ENCODE measurements at regions not wholly inside any gene's neighbourhood (a gene's known extent, or its start where the extent isn't known, plus 50 kb on each side); places are given as distances from the start of the nearest gene placed in this dataset.
A peak's percentile ranks its signal among the peaks of the same experiment; 100 is the strongest.

DNA sequence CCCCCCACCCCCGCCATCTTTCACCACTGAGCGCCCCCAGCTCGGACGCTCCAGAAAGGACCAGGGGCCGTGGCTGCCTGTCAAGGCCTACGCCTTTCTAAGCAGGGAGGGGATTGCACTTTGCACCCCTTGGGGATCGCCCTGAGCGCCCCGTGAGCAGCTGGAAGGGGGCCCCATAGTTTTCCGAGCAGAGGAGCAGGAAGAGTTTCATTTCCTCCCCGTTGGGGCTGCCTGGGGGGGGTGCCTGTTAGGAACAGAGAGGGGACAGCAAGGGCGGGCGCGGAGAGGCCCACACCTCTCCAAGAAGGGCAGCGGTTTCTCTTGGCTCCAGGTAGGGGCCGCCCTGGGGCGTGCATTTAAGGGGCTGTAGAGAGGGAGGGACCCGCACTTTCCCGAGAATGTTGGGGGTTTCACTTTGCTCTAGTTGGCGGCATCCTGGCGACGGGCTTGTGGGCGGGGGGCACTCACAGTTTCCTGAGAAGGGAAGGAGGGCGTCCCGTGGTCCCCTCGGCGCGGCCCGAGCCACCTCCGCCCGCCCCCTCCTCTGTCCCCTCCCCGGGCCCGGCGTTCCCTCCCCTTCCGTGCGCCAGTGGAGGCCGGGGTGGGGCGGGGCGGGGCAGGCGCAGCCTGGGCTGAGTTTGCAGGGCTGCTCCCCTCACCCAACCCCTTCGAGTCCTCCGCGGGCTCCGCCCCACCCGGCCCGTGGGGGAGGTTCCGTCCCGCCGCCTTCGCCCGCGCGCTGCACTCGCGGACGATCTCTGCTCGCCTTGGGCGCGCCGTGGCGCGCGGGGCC lies 82.3 kb upstream of the CD99 start:
- DNase-seq (ENCODE audit: low read depth): peak; percentile 78

GRCh38 chrX:2607113-2607512 lies 84.0 kb upstream of the CD99 start:
- DNase-seq (ENCODE audit: low read depth): no peak

DNA sequence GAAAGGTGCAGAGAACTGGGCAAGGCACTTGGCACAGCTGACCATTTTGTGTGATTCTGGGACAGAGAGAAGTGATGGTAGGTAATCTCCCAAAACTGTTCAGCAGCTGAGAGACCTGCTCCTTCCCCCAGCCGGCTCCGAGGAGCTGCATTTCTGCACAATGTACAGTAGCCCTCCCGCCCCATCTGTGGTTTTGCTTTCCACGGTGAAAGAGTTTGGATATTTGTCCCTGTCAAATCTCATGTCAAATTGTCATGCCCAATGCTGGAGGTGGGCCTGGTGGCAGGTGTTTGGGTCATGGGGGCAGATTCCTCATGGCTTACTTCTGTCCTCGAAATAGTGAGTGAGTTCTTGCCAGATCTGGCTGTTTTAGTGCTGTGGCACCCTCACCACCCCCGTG lies 90.5 kb upstream of the CD99 start:
- no peak for DNase-seq (ENCODE audit: low read depth)

GRCh38 chrX:2596555-2597255 lies 94.4 kb upstream of the CD99 start:
- no peak for DNase-seq (ENCODE audit: low read depth)

- no peak for DNase-seq (ENCODE audit: low read depth)
Measured at GRCh38 chrX:2596045-2596444, 95.0 kb upstream of the CD99 start.

GRCh38 chrX:2595258-2595657 lies 94.5 kb upstream of the DHRSX start:
- no peak for DNase-seq (ENCODE audit: low read depth)

DNA sequence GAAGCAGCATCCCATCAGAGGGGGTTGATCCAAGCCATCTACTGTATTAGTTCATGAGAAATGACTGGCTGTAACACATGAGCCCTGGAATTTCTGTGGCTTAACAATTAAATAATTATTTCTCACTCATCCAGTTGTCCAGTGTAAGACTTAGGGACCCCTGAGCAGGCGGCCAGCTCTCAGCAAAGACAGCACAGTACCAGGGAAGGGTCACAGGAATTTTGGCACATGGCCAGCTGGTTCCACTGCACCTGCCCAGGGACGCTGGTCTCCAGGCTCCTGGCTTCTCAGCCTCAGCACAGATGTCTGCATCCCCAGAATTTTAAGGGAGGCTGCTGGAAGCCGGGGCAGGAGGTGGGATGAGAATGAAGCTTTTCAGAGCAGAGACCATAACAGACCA lies 93.7 kb upstream of the DHRSX start:
- DNase-seq (ENCODE audit: low read depth): no peak

- no peak for DNase-seq (ENCODE audit: low read depth)
Measured at GRCh38 chrX:2592279-2592678, 91.5 kb upstream of the DHRSX start.

- DNase-seq (ENCODE audit: low read depth): no peak
Measured at GRCh38 chrX:2589186-2590020, 88.6 kb upstream of the DHRSX start.

GRCh38 chrX:2588049-2588448 lies 87.3 kb upstream of the DHRSX start:
- DNase-seq (ENCODE audit: low read depth): no peak

DNA sequence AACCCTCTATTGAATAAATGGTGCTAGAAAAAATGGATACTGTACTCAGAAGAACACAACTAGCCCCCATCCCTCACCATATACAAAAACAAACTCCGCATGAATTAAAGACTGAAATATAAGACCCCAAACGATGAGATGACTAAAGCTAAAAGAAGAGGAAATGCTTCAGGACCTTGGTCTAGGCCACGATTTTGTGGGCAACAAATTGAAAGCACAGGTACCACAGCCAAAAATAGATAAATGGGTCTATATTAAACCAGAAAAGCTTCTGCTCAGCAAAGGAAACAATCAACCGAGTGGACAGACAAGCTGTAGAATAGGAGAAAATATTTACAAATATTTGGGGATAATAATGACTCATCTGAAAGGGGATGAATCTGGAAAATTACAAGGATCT lies 86.4 kb upstream of the DHRSX start:
- no peak for DNase-seq (ENCODE audit: low read depth)

DNA sequence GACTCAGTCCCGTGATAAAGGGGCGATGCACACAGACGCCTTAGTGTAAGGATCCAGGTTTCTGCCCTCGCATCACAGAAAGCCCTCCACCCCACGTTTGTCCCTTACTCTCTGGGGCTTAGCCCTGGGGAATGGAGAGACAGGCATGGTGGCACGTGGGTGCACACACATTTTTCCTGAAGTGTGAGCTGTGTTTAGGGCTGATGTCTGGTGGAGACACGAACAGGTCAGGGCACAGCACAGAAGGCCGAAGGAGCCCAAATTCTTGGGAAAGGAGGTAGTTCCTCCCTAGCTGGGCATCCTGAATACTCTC lies 84.3 kb upstream of the DHRSX start:
- DNase-seq (ENCODE audit: low read depth): no peak

GRCh38 chrX:2584251-2585157 lies 83.7 kb upstream of the DHRSX start:
- DNase-seq (ENCODE audit: low read depth): no peak

DNA sequence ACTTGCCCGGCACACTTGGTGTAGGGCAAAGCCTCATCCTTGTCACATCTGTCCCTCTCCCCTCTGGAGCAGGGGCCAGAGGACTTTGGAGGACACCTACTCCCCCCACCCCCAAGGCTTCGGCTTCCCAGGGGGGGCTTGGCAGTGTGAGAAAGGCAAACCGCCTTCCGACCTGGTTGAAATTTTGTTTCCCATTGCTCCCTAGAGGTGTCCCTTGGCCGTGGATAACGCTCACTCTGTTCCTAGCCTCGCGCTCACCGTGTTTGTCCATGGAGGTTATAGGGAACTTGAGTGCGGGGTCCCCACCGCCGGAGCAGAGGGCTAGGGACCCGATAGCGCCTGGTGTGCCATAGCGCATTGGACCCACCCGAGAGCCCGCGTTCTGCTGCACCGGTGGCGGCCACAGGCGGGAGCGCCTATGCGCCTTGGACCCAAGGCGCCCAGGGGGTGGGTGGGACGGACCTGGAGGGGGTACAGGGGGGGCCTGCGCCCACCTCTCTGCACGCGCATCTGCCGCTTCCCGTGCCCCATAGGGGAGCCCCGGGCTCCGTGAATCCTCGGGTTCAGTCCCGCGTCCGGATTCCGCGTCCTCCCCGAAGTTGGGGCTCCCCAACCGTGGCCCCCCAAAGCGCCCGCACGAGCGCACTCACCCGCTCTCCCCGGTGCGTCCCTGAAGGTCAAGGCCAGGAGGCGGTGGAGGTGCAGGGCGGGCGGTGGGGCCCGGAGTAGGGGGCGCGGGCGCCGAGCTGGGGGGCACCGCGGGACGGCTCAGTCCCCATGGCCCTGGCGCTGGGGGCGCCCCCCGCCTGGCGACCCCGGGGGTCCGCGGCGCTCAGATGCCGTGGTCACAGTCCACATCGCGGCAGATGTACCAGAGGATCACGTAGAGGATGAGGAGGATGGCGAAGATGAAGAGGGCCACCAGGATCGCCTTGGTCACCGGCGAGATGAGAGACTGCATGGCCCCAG lies 82.7 kb upstream of the DHRSX start:
- no peak for DNase-seq (ENCODE audit: low read depth)

- no peak for DNase-seq (ENCODE audit: low read depth)
Measured at GRCh38 chrX:2582667-2583066, 81.9 kb upstream of the DHRSX start.

DNA sequence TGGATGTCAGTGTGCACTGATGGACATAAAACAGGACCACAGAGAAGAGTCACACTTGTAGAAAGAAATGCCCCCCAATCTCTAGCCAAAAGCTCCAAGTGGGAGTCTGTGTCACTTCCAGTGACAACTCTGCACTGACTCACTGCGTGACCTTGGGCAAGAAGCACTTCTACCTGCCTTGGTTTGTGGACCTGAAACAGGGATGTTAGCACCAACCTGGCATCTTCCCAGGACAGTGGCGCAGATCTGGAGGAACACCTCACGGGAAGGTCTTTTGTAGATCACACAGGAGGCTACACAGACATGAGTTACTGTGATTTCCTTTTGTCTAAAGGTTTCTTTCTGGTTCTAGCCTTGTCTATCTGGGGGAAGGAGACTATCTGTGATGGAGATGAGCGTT lies 80.5 kb upstream of the DHRSX start:
- DNase-seq (ENCODE audit: low read depth): no peak

GRCh38 chrX:2578864-2579263 lies 78.1 kb upstream of the DHRSX start:
- DNase-seq (ENCODE audit: low read depth): no peak

DNA sequence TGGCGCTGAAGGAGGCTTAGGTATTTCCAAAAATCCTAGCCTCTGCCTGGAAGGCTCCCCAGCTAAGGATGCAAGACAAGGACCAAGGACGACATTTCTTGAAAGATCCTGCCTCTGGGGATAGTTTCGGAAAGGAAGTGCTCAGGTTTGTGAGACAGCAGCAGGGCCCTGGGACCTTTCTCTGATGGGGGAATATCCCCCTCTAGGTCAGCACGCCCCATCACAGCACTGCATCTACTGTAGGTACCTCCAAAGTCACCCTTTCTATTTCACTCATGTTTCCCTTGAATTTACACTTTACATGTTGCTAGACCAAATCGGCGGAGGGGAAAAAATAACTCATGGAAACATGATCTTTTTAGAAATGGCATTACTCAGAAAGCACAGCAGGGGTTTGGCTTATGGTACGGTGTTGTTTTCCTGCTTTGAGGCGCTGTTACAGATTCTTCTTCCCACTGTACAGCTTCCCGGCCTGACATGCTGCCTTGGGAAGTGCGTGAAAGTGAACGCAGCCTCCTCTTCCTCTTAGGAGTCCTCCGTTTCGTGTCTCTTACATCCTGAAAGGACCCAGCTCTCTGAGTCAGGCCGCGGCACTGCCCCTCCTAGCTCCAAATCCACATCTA lies 77.2 kb upstream of the DHRSX start:
- DNase-seq (ENCODE audit: low read depth): no peak

DNA sequence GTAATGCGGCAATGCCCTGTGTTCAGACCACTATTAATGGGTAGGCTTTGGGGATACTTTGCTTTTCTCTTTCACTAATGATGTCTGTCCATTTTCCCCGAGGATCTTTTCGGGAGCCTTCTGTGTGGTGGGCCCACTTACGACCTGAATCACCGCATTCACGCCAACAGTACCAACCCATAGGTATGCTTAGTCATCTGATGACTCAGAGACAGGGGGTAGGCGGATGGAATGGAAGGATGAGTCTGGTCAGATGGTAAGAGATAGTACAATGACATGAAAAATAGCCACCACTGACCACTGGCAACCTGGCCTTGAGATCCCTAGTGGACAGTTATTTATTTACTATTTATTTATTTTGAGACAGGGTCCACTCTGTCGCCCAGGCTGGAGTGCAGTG lies 76.0 kb upstream of the DHRSX start:
- no peak for DNase-seq (ENCODE audit: low read depth)

DNA sequence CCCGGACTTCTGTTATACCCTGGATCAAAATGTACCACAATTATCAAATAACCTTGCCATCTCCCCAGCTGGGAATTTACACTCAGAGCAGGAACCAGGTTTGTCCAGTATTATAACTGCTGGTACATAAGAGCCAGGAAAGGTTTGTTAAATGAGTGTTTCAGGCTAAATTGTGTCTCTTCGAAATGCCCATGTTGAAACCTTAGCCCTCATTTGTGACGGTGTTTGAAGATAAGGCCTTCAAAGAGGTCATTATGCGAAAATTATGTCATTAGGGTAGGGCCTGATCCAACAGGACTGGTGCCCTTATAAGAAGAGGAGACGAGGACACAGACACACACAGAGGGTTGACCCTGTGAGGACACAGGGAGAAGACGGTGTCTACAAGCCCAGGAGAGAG lies 73.5 kb upstream of the DHRSX start:
- DNase-seq (ENCODE audit: low read depth): no peak
